CD4-positive, alpha-beta memory T cell (primary cell): ENCODE measurements at regions not wholly inside any gene's neighbourhood (a gene's known extent, or its start where the extent isn't known, plus 50 kb on each side); places are given as distances from the start of the nearest gene placed in this dataset.

Source experiments
- CTCF ChIA-PET: fragments of 350-600 bp; sonication (Branson Sonifier 250); formaldehyde crosslinking; loops from one replicate; lab custom pipeline; 2021; ENCODE audit warnings: inconsistent platforms; ENCODE audit not compliant: partially characterized antibody; lab: Charles Lee
- POLR2A ChIA-PET: fragments of 350-600 bp; sonication (Branson Sonifier 250); formaldehyde crosslinking; loops from one replicate; lab custom pipeline; 2021; ENCODE audit not compliant: partially characterized antibody; lab: Charles Lee
- DNase-seq, 5 donors: peaks; one replicate each; pipeline versions ENCODE4 v3.0.0 to v3.0.0-alpha.2; 2020 to 2022; ENCODE audit warnings: mixed read lengths in 1 of 5
- H3K27ac ChIP-seq: one replicate; pipeline ENCODE4 v1.7.0; 2013; ENCODE audit warnings: low read depth, low read length
- H3K27me3 ChIP-seq: 2 replicates; pipeline ENCODE4 v1.7.0; 2013; ENCODE audit warnings: mild to moderate bottlenecking, low read length, moderate library complexity; ENCODE audit not compliant: insufficient read depth
- H3K36me3 ChIP-seq: 2 replicates; pipeline ENCODE4 v1.7.0; 2013; ENCODE audit warnings: mild to moderate bottlenecking, low read length, moderate library complexity; ENCODE audit not compliant: insufficient read depth
- H3K4me1 ChIP-seq: 2 replicates; pipeline ENCODE4 v1.7.0; 2013; ENCODE audit warnings: mild to moderate bottlenecking, low read length, moderate library complexity; ENCODE audit not compliant: insufficient read depth
- H3K4me3 ChIP-seq, 2 donors: one replicate each; pipeline ENCODE4 v1.7.0; 2013; ENCODE audit warnings: low read length in 2 of 2, mild to moderate bottlenecking in 1 of 2
- H3K9me3 ChIP-seq, 2 donors: one replicate each; pipeline ENCODE4 v1.7.0; 2013; ENCODE audit warnings: low read length in 2 of 2, control low read depth in 1 of 2; ENCODE audit not compliant: control insufficient read depth in 1 of 2
- H3K27ac Mint-ChIP-seq, 7 donors: one replicate each; pipeline ENCODE4 v1.8.0; 2020 to 2021; ENCODE audit warnings: mixed read lengths in 7 of 7, mild to moderate bottlenecking in 6 of 7, inconsistent platforms in 3 of 7, moderate library complexity in 3 of 7
- H3K27me3 Mint-ChIP-seq, 2 donors: one replicate each; pipeline ENCODE4 v1.8.0; 2020 to 2021; ENCODE audit warnings: mixed read lengths in 2 of 2
- H3K36me3 Mint-ChIP-seq, 2 donors: one replicate each; pipeline ENCODE4 v1.8.0; 2020 to 2021; ENCODE audit warnings: mixed read lengths in 2 of 2, inconsistent platforms in 1 of 2, mild to moderate bottlenecking in 1 of 2
- H3K4me1 Mint-ChIP-seq, 4 donors: one replicate each; pipeline ENCODE4 v1.8.0; 2020 to 2021; ENCODE audit warnings: mixed read lengths in 4 of 4, mild to moderate bottlenecking in 1 of 4
- H3K4me3 Mint-ChIP-seq, 8 donors: one replicate each; pipeline ENCODE4 v1.8.0; 2020 to 2021; ENCODE audit warnings: mixed read lengths in 8 of 8, mild to moderate bottlenecking in 7 of 8, moderate library complexity in 6 of 8, inconsistent platforms in 3 of 8
- H3K9me3 Mint-ChIP-seq, 8 donors: one replicate each; pipeline ENCODE4 v1.8.0; 2020 to 2021; ENCODE audit warnings: mixed read lengths in 8 of 8, mild to moderate bottlenecking in 5 of 8, inconsistent platforms in 3 of 8, moderate library complexity in 1 of 8
- intact Hi-C: fragments of 100-400 bp; cut with micrococcal nuclease; formaldehyde crosslinking; loops from one replicate; pipeline ENCODE4 v1.15.1; 2023

- Histone ChIP-seq H3K4me1 (no peaks in the 10 kb centered on the region), H3K27me3 (no peaks in the 10 kb centered on the region), H3K27ac (no peak overlapping the region), H3K9me3 (no peaks in the 10 kb centered on the region), H3K4me3 (no peak overlapping the region), H3K36me3 (no peaks in the 10 kb centered on the region)
- Mint-ChIP-seq H3K36me3 (no peaks in the 10 kb centered on the region), H3K4me1 (no peaks in the 10 kb centered on the region), H3K27me3 (peaks cover 5 to 6% of the 10 kb centered on the region in 2 donors), H3K27ac (no peak overlapping the region), H3K4me3 (no peak overlapping the region), H3K9me3 (no peaks in the 10 kb centered on the region)
- ChIA-PET CTCF (interaction anchor here (1.0 kb wide), 1 partner anchor 193 kb away, joined by 3 read pairs; no protein-coding TSS in a partner anchor), POLR2A (no interaction called here)
- intact Hi-C loops = no loop called here
- no peak for DNase-seq
These were observed 153.6 kb downstream of the KCTD15 start for GRCh38 chr19:33950091-33950750.

- Mint-ChIP-seq H3K4me3 (no peak overlapping the region), H3K27me3 (peaks cover 3 to 8% of the 10 kb centered on the region in 2 donors), H3K27ac (no peak overlapping the region), H3K4me1 (no peaks in the 10 kb centered on the region), H3K9me3 (no peaks in the 10 kb centered on the region), H3K36me3 (no peaks in the 10 kb centered on the region)
- no peaks in the 10 kb centered on the region for H3K9me3 ChIP-seq
- ChIA-PET CTCF (no interaction called here), POLR2A (no interaction called here)
- no peak overlapping the region for H3K27ac ChIP-seq
- DNase-seq = no peak
- H3K4me1 ChIP-seq = no peaks in the 10 kb centered on the region
- no peaks in the 10 kb centered on the region for H3K27me3 ChIP-seq
- no peaks in the 10 kb centered on the region for H3K36me3 ChIP-seq
- intact Hi-C loops = no loop called here
- H3K4me3 ChIP-seq = no peak overlapping the region
These were observed 156.4 kb downstream of the KCTD15 start for GRCh38 chr19:33953023-33953422.

GRCh38 chr19:33953592-33953991 lies 156.9 kb downstream of the KCTD15 start:
- H3K27me3 Mint-ChIP-seq = peaks cover 3 to 10% of the 10 kb centered on the region in 2 donors
- ChIA-PET POLR2A (no interaction called here), CTCF (no interaction called here)
- H3K9me3 ChIP-seq = no peaks in the 10 kb centered on the region
- H3K4me1 Mint-ChIP-seq = no peaks in the 10 kb centered on the region
- H3K4me3 Mint-ChIP-seq = no peak overlapping the region
- H3K27ac Mint-ChIP-seq = no peak overlapping the region
- no peaks in the 10 kb centered on the region for H3K4me1 ChIP-seq
- intact Hi-C loops = no loop called here
- no peak for DNase-seq
- H3K27ac ChIP-seq = no peak overlapping the region
- no peaks in the 10 kb centered on the region for H3K36me3 Mint-ChIP-seq
- no peaks in the 10 kb centered on the region for H3K27me3 ChIP-seq
- H3K9me3 Mint-ChIP-seq = no peaks in the 10 kb centered on the region
- H3K36me3 ChIP-seq = no peaks in the 10 kb centered on the region
- H3K4me3 ChIP-seq = no peak overlapping the region

- Histone ChIP-seq H3K4me3 (no peak overlapping the region), H3K36me3 (no peaks in the 10 kb centered on the region), H3K9me3 (no peaks in the 10 kb centered on the region), H3K27ac (no peak overlapping the region), H3K4me1 (no peaks in the 10 kb centered on the region), H3K27me3 (no peaks in the 10 kb centered on the region)
- no peak overlapping the region for H3K4me3 Mint-ChIP-seq
- peaks cover 3 to 10% of the 10 kb centered on the region in 2 donors for H3K27me3 Mint-ChIP-seq
- no peaks in the 10 kb centered on the region for H3K9me3 Mint-ChIP-seq
- no peaks in the 10 kb centered on the region for H3K4me1 Mint-ChIP-seq
- intact Hi-C loops = no loop called here
- POLR2A ChIA-PET = no interaction called here
- no peak for DNase-seq
- H3K36me3 Mint-ChIP-seq = no peaks in the 10 kb centered on the region
- CTCF ChIA-PET = no interaction called here
- H3K27ac Mint-ChIP-seq = peak overlapping the region in 1 of 7 donors; percentile 67
These were observed 158.0 kb downstream of the KCTD15 start for GRCh38 chr19:33954686-33955085.

- intact Hi-C loops = no loop called here
These were observed 160.3 kb downstream of the KCTD15 start for GRCh38 chr19:33956941-33957340.

GRCh38 chr19:33957804-33958203 lies 161.1 kb downstream of the KCTD15 start:
- no peak overlapping the region for H3K4me3 Mint-ChIP-seq
- ChIA-PET POLR2A (no interaction called here), CTCF (interaction anchor here (0.7 kb wide), 1 partner anchor 12 kb away, joined by 5 read pairs; no protein-coding TSS in a partner anchor)
- Histone ChIP-seq H3K36me3 (no peaks in the 10 kb centered on the region), H3K27ac (no peak overlapping the region), H3K4me3 (no peak overlapping the region), H3K4me1 (no peaks in the 10 kb centered on the region), H3K9me3 (no peaks in the 10 kb centered on the region), H3K27me3 (no peaks in the 10 kb centered on the region)
- H3K4me1 Mint-ChIP-seq = no peaks in the 10 kb centered on the region
- H3K9me3 Mint-ChIP-seq = peaks cover 0 to 1% (median 0%) of the 10 kb centered on the region in 8 donors
- no peak for DNase-seq
- no peak overlapping the region for H3K27ac Mint-ChIP-seq
- H3K27me3 Mint-ChIP-seq = peaks cover 10% of the 10 kb centered on the region in 2 donors
- intact Hi-C loops = no loop called here
- no peaks in the 10 kb centered on the region for H3K36me3 Mint-ChIP-seq

More at GRCh38 chr19:33956941-33957340, 160.3 kb downstream of the KCTD15 start:
- no peak overlapping the region for H3K4me3 Mint-ChIP-seq
- H3K27ac ChIP-seq = no peak overlapping the region
- no peaks in the 10 kb centered on the region for H3K4me1 Mint-ChIP-seq
- CTCF ChIA-PET = interaction anchor here (0.7 kb wide), 1 partner anchor 11 kb away, joined by 5 read pairs; no protein-coding TSS in a partner anchor
- no peaks in the 10 kb centered on the region for H3K36me3 Mint-ChIP-seq
- no peaks in the 10 kb centered on the region for H3K27me3 ChIP-seq
- H3K27me3 Mint-ChIP-seq = peaks cover 7 to 11% of the 10 kb centered on the region in 2 donors
- POLR2A ChIA-PET = no interaction called here
- H3K4me3 ChIP-seq = no peak overlapping the region
- H3K27ac Mint-ChIP-seq = no peak overlapping the region
- no peaks in the 10 kb centered on the region for H3K4me1 ChIP-seq
- H3K9me3 Mint-ChIP-seq = no peaks in the 10 kb centered on the region
- DNase-seq = no peak
- H3K36me3 ChIP-seq = no peaks in the 10 kb centered on the region
- H3K9me3 ChIP-seq = no peaks in the 10 kb centered on the region

- Mint-ChIP-seq H3K4me3 (no peak overlapping the region), H3K4me1 (no peaks in the 10 kb centered on the region), H3K27me3 (peaks cover 7 to 11% of the 10 kb centered on the region in 2 donors), H3K36me3 (no peaks in the 10 kb centered on the region), H3K27ac (no peak overlapping the region), H3K9me3 (peaks cover 0 to 1% (median 0%) of the 10 kb centered on the region in 8 donors)
- ChIA-PET POLR2A (no interaction called here), CTCF (interaction anchor here (0.6 kb wide), 1 partner anchor 14 kb away, joined by 3 read pairs; no protein-coding TSS in a partner anchor)
- H3K9me3 ChIP-seq = no peaks in the 10 kb centered on the region
- no peak for DNase-seq
- H3K4me3 ChIP-seq = no peak overlapping the region
- no peaks in the 10 kb centered on the region for H3K27me3 ChIP-seq
- H3K27ac ChIP-seq = no peak overlapping the region
- H3K4me1 ChIP-seq = no peaks in the 10 kb centered on the region
- intact Hi-C loops = no loop called here
- no peaks in the 10 kb centered on the region for H3K36me3 ChIP-seq
These were observed 163.9 kb downstream of the KCTD15 start for GRCh38 chr19:33960566-33960965.
